NT2/D1 (cell line): ENCODE measurements at regions not wholly inside any gene's neighbourhood (a gene's known extent, or its start where the extent isn't known, plus 50 kb on each side); places are given as distances from the start of the nearest gene placed in this dataset.

Experiments used
- SUZ12 ChIP-seq: IDR thresholded peaks from 2 replicates; pipeline ENCODE4 v1.6.1; 2011; ENCODE audit not compliant: insufficient read length, insufficient read depth; ENCODE audit errors: extremely low read depth
- YY1 ChIP-seq: IDR thresholded peaks from 2 replicates; pipeline ENCODE4 v1.6.1; 2011; ENCODE audit not compliant: insufficient read length, insufficient read depth
- ZNF274 ChIP-seq: IDR thresholded peaks from 2 replicates; pipeline ENCODE4 v1.6.1; 2011; ENCODE audit warnings: mild to moderate bottlenecking, low read depth, low read length

GRCh38 chr10:3474266-3474665, 301.7 kb upstream of the PITRM1 start:
- TF ChIP-seq YY1 (no peak), ZNF274 (no peak), SUZ12 (no peak)
